Natural killer cell (primary cell): ENCODE measurements at regions not wholly inside any gene's neighbourhood (a gene's known extent, or its start where the extent isn't known, plus 50 kb on each side); places are given as distances from the start of the nearest gene placed in this dataset.

Experiments used
- ATAC-seq, 3 donors: fragments of 150-1000 bp in 2 of 3; fragments of 200-7000 bp in 1 of 3; cut with Tn5 transposase; 1 replicate in 1 of 3; 2 replicates in 2 of 3; pipeline ENCODE4 v1.10.0; 2021; ENCODE audit warnings: mild to moderate bottlenecking in 2 of 3, moderate library complexity in 2 of 3
- DNase-seq, 2 donors: peaks; one replicate each; pipeline versions ENCODE4 v3.0.0 to v3.0.0-alpha.2; 2013 to 2021; ENCODE audit warnings: mixed read lengths in 1 of 2
- H3K27ac ChIP-seq: one replicate; pipeline ENCODE4 v1.5.1; 2013; ENCODE audit warnings: mild to moderate bottlenecking, low read length
- H3K27me3 ChIP-seq: one replicate; pipeline ENCODE4 v1.6.1; 2013; ENCODE audit warnings: low read length; ENCODE audit not compliant: control insufficient read depth, insufficient read depth
- H3K36me3 ChIP-seq: one replicate; pipeline ENCODE4 v1.6.1; 2013; ENCODE audit warnings: low read length; ENCODE audit not compliant: control insufficient read depth, insufficient read depth
- H3K4me1 ChIP-seq: one replicate; pipeline ENCODE4 v1.6.1; 2013; ENCODE audit warnings: low read length; ENCODE audit not compliant: control insufficient read depth, insufficient read depth
- H3K4me3 ChIP-seq: one replicate; pipeline ENCODE4 v1.5.1; 2013; ENCODE audit warnings: low read length
- H3K9me3 ChIP-seq: one replicate; pipeline ENCODE4 v1.6.1; 2013; ENCODE audit warnings: low read length; ENCODE audit not compliant: control insufficient read depth, insufficient read depth
- H3K27ac Mint-ChIP-seq, 2 donors: one replicate each; pipeline ENCODE4 v1.8.0; 2022; ENCODE audit warnings: mild to moderate bottlenecking in 2 of 2, mixed read lengths in 2 of 2, moderate library complexity in 1 of 2
- H3K27me3 Mint-ChIP-seq, 2 donors: one replicate each; pipeline ENCODE4 v1.8.0; 2022; ENCODE audit warnings: low read depth in 2 of 2, mixed read lengths in 2 of 2
- H3K36me3 Mint-ChIP-seq: one replicate; pipeline ENCODE4 v1.8.0; 2022; ENCODE audit warnings: mixed read lengths
- H3K4me1 Mint-ChIP-seq, 2 donors: one replicate each; pipeline ENCODE4 v1.8.0; 2022; ENCODE audit warnings: mixed read lengths in 2 of 2
- H3K4me3 Mint-ChIP-seq: one replicate; pipeline ENCODE4 v1.8.0; 2022; ENCODE audit warnings: mild to moderate bottlenecking, moderate library complexity, mixed read lengths
- H3K9me3 Mint-ChIP-seq, 2 donors: one replicate each; pipeline ENCODE4 v1.8.0; 2022; ENCODE audit warnings: mixed read lengths in 2 of 2
- CTCF ChIP-seq: fragments of 200-600 bp; IDR thresholded peaks from one replicate; pipeline ENCODE4 v1.8.0; 2022; ENCODE audit warnings: antibody characterized with exemption
- WGBS: methylation state at CpG from one replicate; pipeline ENCODE4 v1.1.7; 2013; ENCODE audit warnings: missing lambda C conversion rate; ENCODE audit not compliant: insufficient coverage; 5-methylcytosine and 5-hydroxymethylcytosine counted together
- intact Hi-C: fragments of 100-400 bp; cut with micrococcal nuclease; formaldehyde crosslinking; loops from one replicate; pipeline ENCODE4 v1.14.2; 2022

GRCh38 chr12:115626210-115626609, 651.3 kb downstream of the MED13L start:
- H3K4me3 ChIP-seq = no peak overlapping the region
- H3K9me3 Mint-ChIP-seq = peaks cover 0 to 7% of the 10 kb centered on the region in 2 donors
- H3K36me3 ChIP-seq = no peaks in the 10 kb centered on the region
- H3K27ac Mint-ChIP-seq = no peak overlapping the region
- no peak overlapping the region for H3K27ac ChIP-seq
- TF ChIP-seq CTCF = no peak
- peaks cover 3% of the 10 kb centered on the region for H3K27me3 ChIP-seq
- WGBS = 94% methylated on average over 3 of the region's 3 CpGs
- no peak for DNase-seq
- no peak overlapping the region for H3K4me3 Mint-ChIP-seq
- no peak for ATAC-seq
- peaks cover 8 to 9% of the 10 kb centered on the region in 2 donors for H3K27me3 Mint-ChIP-seq
- H3K9me3 ChIP-seq = peaks cover 5% of the 10 kb centered on the region
- no peaks in the 10 kb centered on the region for H3K36me3 Mint-ChIP-seq
- no peaks in the 10 kb centered on the region for H3K4me1 ChIP-seq
- no peaks in the 10 kb centered on the region for H3K4me1 Mint-ChIP-seq
- intact Hi-C loops = no loop called here

- Mint-ChIP-seq H3K36me3 (no peaks in the 10 kb centered on the region), H3K27me3 (peaks cover 8 to 10% of the 10 kb centered on the region in 2 donors), H3K9me3 (peaks cover 0 to 2% of the 10 kb centered on the region in 2 donors), H3K27ac (no peak overlapping the region), H3K4me3 (no peak overlapping the region), H3K4me1 (no peaks in the 10 kb centered on the region)
- ATAC-seq (no peak), DNase-seq (no peak)
- 14% methylated on average over 18 of the region's 18 CpGs for WGBS
- Histone ChIP-seq H3K27ac (no peak overlapping the region), H3K27me3 (peaks cover 3% of the 10 kb centered on the region), H3K4me3 (no peak overlapping the region), H3K9me3 (peaks cover 6% of the 10 kb centered on the region), H3K36me3 (no peaks in the 10 kb centered on the region), H3K4me1 (no peaks in the 10 kb centered on the region)
- TF ChIP-seq CTCF = no peak
- intact Hi-C loops = no loop called here
Observed at GRCh38 chr12:115623764-115624334, 653.6 kb downstream of the MED13L start.

- Histone ChIP-seq H3K4me1 (no peaks in the 10 kb centered on the region), H3K36me3 (no peaks in the 10 kb centered on the region), H3K27ac (no peak overlapping the region), H3K27me3 (peaks cover 3% of the 10 kb centered on the region), H3K9me3 (peaks cover 10% of the 10 kb centered on the region), H3K4me3 (no peak overlapping the region)
- TF ChIP-seq CTCF = no peak
- no peak overlapping the region for H3K27ac Mint-ChIP-seq
- ATAC-seq (no peak), DNase-seq (no peak)
- 91% methylated on average over 4 of the region's 5 CpGs for WGBS
- no peak overlapping the region for H3K4me3 Mint-ChIP-seq
- intact Hi-C loops = no loop called here
- H3K27me3 Mint-ChIP-seq = peaks cover 8% of the 10 kb centered on the region in 2 donors
- no peaks in the 10 kb centered on the region for H3K4me1 Mint-ChIP-seq
- H3K36me3 Mint-ChIP-seq = no peaks in the 10 kb centered on the region
- H3K9me3 Mint-ChIP-seq = peaks cover 0 to 1% of the 10 kb centered on the region in 2 donors
Observed at GRCh38 chr12:115623275-115623674, 654.2 kb downstream of the MED13L start.

GRCh38 chr12:115620816-115621215, 656.7 kb downstream of the MED13L start:
- H3K27ac Mint-ChIP-seq = no peak overlapping the region
- H3K4me1 Mint-ChIP-seq = no peaks in the 10 kb centered on the region
- Histone ChIP-seq H3K27ac (no peak overlapping the region), H3K9me3 (peaks cover 13% of the 10 kb centered on the region), H3K4me1 (no peaks in the 10 kb centered on the region), H3K4me3 (no peak overlapping the region), H3K27me3 (peaks cover 3% of the 10 kb centered on the region), H3K36me3 (no peaks in the 10 kb centered on the region)
- peaks cover 8% of the 10 kb centered on the region in 2 donors for H3K27me3 Mint-ChIP-seq
- 66% methylated on average over 4 of the region's 4 CpGs for WGBS
- DNase-seq (no peak), ATAC-seq (no peak)
- no peak overlapping the region for H3K4me3 Mint-ChIP-seq
- no peaks in the 10 kb centered on the region for H3K36me3 Mint-ChIP-seq
- intact Hi-C loops = no loop called here
- TF ChIP-seq CTCF = no peak
- peaks cover 3% of the 10 kb centered on the region in 2 donors for H3K9me3 Mint-ChIP-seq
